HG02642 (cell line): ENCODE measurements at regions not wholly inside any gene's neighbourhood (a gene's known extent, or its start where the extent isn't known, plus 50 kb on each side); places are given as distances from the start of the nearest gene placed in this dataset.
"Not testable (repeated sequence)": the region's sequence is repeated elsewhere in the genome, so short reads cannot be mapped to it uniquely, and the experiment has no call there.

Source experiments
- ATAC-seq: cut with Tn5 transposase; IDR thresholded peaks from one replicate; pipeline ENCODE4 v1.9.1; 2021; ENCODE audit warnings: mild to moderate bottlenecking; ENCODE audit not compliant: unreplicated experiment, poor library complexity

GRCh38 chr5:57750282-57750681 lies 267.7 kb upstream of the ACTBL2 start:
- no peak for ATAC-seq

- no peak for ATAC-seq
These were observed 266.8 kb upstream of the ACTBL2 start for GRCh38 chr5:57749396-57749795.

- no peak for ATAC-seq
These were observed 263.4 kb upstream of the ACTBL2 start for GRCh38 chr5:57745700-57746651.

DNA sequence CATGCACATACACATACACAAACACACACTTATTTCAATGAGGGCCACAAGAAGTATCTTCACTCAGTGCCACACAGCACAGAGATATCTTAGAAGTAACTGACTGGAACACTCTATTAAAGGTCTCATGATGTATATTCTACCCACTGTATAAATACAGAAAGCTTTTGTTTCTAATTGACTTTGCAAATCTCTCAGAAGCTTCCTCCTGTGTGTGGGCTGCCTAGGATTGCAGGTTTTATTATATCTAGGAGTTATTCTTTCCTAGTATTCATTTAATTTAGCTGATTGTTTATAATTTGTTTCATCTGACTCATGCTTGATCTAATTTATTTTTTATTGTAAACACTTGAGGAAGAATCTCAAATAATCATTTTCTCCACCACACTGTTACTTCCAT lies 262.4 kb upstream of the ACTBL2 start:
- ATAC-seq = no peak

DNA sequence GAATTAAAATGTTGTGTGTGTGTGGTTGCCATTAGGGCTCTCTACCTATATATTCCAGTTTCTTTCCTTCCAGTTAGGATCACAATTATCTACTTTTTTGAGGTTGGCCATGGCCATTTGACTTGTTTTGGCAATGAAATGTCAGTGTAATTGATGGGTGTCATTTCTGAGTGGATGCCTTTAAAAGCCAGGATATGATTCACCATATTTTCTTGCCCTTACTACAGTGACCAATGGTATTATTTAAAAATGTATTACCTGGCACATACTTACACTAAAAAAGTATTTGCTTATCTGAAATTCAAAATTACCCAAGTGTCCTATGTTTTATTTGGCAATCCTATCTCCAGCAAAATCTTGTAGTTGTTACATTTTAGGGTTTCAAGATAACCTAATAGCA lies 258.7 kb upstream of the ACTBL2 start:
- no peak for ATAC-seq

GRCh38 chr5:57738787-57739186 lies 256.2 kb upstream of the ACTBL2 start:
- ATAC-seq = no peak

GRCh38 chr5:57738301-57738700 lies 255.7 kb upstream of the ACTBL2 start:
- no peak for ATAC-seq

DNA sequence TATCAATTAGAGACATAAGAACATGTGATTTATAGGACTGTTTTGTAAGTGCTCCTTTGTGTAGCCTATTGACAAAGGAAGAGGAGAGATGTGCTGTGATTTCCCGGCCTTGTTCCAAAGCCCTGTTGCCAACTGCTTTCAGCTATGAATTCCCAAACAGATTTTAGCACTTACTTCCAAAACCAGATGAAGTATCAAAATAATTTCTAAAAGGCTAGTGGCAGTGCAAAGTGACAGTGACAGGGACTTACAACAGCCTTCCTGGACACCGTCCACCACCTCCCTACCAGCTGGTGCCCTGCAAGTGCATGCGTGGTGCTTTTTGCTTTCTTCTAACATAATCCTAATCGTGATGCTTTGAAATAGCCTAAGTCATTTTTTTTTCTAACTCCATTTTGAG lies 254.1 kb upstream of the ACTBL2 start:
- no peak for ATAC-seq

GRCh38 chr5:57735279-57736153 lies 252.9 kb upstream of the ACTBL2 start:
- ATAC-seq = not testable (repeated sequence)

GRCh38 chr5:57734296-57734695 lies 251.7 kb upstream of the ACTBL2 start:
- no peak for ATAC-seq

- no peak for ATAC-seq
These were observed 245.0 kb upstream of the ACTBL2 start for GRCh38 chr5:57727591-57727990.

DNA sequence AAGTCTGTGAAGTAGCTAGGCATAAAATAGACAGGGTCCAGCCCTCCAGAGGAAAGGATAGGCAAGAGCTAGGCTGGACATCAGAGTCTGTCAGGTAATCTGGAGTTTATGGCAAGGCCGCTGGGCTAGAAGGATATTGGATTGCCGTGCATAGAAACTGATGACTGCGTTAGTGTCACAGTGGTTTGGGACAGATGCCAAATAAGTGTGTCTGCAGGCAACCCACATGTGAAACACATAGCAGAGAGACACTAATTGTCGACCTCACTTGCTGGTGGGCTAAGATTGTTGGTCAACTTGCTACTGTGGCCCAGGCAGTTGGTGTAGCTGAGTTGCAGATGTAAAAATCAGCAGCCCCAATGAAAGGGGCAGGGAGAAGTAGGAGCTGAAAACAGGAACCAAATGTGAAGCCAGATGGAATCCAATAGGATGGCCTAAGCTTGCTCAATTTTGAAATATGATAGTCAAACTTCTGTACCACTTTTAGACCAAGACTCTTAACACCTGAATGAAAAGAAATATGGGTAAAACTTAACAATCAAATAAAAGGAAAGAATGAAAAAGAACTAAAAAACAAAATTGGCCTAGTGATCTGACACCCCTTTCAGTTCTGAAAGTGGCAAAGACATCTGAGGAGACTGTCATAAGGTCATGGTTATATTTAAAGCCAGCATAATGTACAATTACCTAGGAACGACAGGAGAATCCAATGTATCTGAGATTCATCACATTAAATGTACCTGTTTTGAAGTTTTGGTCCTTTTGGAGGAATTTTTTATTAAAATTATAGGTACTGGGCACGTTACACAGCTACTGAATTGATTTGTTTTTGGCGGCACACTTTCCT lies 243.3 kb upstream of the ACTBL2 start:
- no peak for ATAC-seq

GRCh38 chr5:57724836-57725235 lies 242.2 kb upstream of the ACTBL2 start:
- ATAC-seq = no peak

DNA sequence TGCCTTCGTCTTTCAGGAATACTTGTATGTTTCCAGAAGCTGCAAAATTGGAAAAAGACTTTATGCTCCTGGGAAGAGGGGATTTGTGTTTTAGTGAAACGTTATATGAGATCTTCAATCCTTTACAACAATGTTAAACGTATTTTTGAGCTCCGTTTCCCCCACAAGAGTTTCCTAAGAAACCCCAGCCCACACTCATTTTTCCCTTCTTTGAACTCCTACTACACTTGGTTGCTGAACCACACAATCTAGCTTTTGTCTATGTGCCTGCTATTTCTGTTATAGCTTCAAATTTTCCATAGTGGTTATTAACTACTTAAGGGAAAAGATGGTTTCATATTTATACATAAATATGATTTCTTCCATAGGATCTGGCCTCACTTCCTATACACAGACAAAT lies 238.6 kb upstream of the ACTBL2 start:
- ATAC-seq = no peak

DNA sequence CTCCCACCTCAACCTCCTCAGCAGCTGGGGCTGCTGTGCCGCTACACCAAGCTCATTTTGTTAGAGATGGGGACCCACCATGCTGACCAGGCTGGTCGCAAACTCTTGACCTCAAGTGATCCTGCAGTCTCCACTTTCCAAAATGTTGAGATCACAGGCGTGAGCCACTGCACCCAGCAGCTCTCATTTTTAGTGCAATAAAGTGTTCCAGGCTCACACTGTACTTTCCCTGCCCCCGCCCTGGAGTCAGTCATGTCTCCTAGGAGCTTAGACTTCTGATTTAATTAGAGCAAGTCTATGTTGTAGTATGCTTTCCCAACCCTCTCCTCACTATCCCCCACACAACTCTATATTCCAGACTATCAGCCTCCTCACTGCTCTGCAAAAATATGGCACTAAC lies 238.0 kb upstream of the ACTBL2 start:
- ATAC-seq = no peak

DNA sequence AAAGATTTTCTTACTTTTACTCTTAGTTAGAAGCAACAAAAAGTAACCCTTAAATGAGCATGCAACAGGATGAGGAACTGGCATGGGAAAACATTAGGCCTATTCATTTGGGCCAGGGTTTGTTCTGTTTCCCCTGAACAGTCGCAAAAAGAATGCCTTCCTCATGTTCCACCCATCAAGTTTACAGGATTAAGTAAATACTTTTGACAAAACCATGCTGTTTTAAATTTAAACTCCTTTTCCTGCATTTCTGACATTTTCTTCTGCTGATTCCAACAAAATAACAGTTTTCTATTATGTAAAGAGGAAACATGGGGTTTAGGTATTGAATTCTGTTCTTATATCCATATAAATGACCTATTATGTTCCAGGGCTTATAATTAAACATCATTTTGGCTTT lies 236.6 kb upstream of the ACTBL2 start:
- ATAC-seq = no peak

GRCh38 chr5:57718155-57718554 lies 235.5 kb upstream of the ACTBL2 start:
- no peak for ATAC-seq

DNA sequence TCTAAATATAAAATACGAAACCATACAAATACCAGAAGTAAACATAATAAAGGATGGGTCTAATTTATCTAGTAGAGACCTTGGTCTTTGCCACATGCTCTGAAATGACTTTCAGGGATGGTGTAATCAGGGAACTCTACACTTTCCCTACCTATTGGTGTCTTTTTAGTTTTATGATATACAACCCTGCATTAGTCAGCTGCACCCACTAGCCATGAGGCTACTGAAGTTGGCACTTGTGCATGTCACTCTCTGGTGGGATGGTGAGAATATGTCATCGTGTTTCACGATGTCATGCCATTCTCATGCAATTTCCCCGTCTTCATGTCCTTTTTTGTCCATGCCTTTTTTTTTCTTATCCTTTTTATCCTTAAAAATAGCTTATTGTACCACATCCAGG lies 234.9 kb upstream of the ACTBL2 start:
- no peak for ATAC-seq

DNA sequence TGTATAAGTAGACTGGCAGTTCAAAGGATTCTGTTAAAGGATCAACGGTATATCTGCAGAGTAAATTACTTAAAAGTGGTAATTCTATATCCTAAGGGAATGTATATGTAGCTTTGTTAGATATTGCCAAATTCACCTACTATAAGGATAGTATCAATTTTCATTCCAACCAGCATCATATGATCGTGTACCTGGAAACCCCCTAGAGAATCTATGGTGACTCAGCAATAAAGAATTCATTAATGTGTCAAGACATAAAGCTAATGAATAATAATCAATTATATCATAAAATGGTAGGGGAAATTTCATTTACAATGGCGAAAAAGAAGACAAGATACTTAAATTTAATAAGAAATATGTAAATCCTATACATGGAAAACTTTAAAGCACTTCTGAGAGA lies 234.1 kb upstream of the ACTBL2 start:
- ATAC-seq = no peak

DNA sequence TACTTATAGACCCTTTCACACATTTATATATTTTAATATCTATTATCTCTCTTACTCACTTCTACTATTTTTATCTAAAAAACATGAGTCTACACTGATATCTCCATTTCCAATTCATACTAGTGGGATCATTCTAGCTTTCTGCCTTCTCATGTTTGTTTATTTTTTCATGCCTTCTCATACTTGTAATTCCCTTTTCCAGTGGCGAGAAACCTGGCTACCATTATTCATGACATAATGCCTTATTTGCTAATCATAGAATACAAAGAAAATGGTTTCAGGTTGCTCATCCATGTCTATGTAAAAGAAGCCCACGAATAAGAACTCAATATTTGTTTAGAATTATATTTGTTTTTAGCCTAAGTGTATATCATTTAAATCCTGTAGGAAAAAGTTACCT lies 232.7 kb upstream of the ACTBL2 start:
- no peak for ATAC-seq
